ENCODE measurements at regions not wholly inside any gene's neighbourhood (a gene's known extent, or its start where the extent isn't known, plus 50 kb on each side); places are given as distances from the start of the nearest gene placed in this dataset.

- DNase-seq (ENCODE audit: low read depth in 2 of 2), result no peak
Measured at GRCh38 chr15:35161694-35162093, 76.6 kb upstream of the NANOGP8 start.

GRCh38 chr15:35159170-35159569 lies 74.1 kb upstream of the NANOGP8 start:
- no peak for DNase-seq (ENCODE audit: low read depth in 2 of 2)

GRCh38 chr15:35151782-35152181 lies 66.7 kb upstream of the NANOGP8 start:
- no peak for DNase-seq (ENCODE audit: low read depth in 2 of 2)

- DNase-seq (ENCODE audit: low read depth in 2 of 2), result no peak
Measured at GRCh38 chr15:35151381-35151780, 66.3 kb upstream of the NANOGP8 start.

GRCh38 chr15:35150361-35150760 lies 65.3 kb upstream of the NANOGP8 start:
- DNase-seq (ENCODE audit: low read depth in 2 of 2), result no peak

- no peak for DNase-seq (ENCODE audit: low read depth in 2 of 2)
Measured at GRCh38 chr15:35145336-35145735, 60.2 kb upstream of the NANOGP8 start.

GRCh38 chr15:35142578-35142977 lies 57.5 kb upstream of the NANOGP8 start:
- no peak for DNase-seq (ENCODE audit: low read depth in 2 of 2)

GRCh38 chr15:35141743-35142471 lies 56.8 kb upstream of the NANOGP8 start:
- peak; percentile 88 to 95 for DNase-seq (ENCODE audit: low read depth in 2 of 2)

GRCh38 chr15:35139822-35140221 lies 54.7 kb upstream of the NANOGP8 start:
- no peak for DNase-seq (ENCODE audit: low read depth in 2 of 2)

GRCh38 chr15:35137190-35137574 lies 52.1 kb upstream of the NANOGP8 start:
- no peak for DNase-seq (ENCODE audit: low read depth in 2 of 2)

- DNase-seq (ENCODE audit: low read depth in 2 of 2), result no peak
Measured at GRCh38 chr15:35136321-35137189, 51.5 kb upstream of the NANOGP8 start.
